Right ventricle myocardium superior (tissue), 1 donor: ENCODE measurements at regions not wholly inside any gene's neighbourhood (a gene's known extent, or its start where the extent isn't known, plus 50 kb on each side); places are given as distances from the start of the nearest gene placed in this dataset.
A peak's percentile ranks its signal among the peaks of the same experiment; 100 is the strongest.
"Not testable (repeated sequence)": the region's sequence is repeated elsewhere in the genome, so short reads cannot be mapped to it uniquely, and the experiment has no call there.

Experiments
- ATAC-seq: fragments of 200-7000 bp; cut with Tn5 transposase; one replicate; pipeline ENCODE4 v1.9.1; 2020; ENCODE audit warnings: mild to moderate bottlenecking; ENCODE audit not compliant: poor library complexity
- DNase-seq: peaks from one replicate; pipeline ENCODE4 v3.0.0-alpha.2; 2020
- intact Hi-C: fragments of 100-400 bp; cut with DNase I; formaldehyde crosslinking; loops from one replicate; pipeline ENCODE4 v1.11.2; 2022
- donor health status: DM: no; HTN: yes; CAD: no; lungs with severe emphysema.

GRCh38 chr5:154603485-154603884, 125.5 kb upstream of the HAND1 start:
- no peak for DNase-seq
- intact Hi-C loops: loop anchor here (10.0 kb wide), 1 partner anchor 79 kb away; no protein-coding TSS in a partner anchor
- ATAC-seq: no peak

GRCh38 chr5:154603011-154603410, 125.0 kb upstream of the HAND1 start:
- intact Hi-C loops: loop anchor here (10.0 kb wide), 1 partner anchor 78 kb away; no protein-coding TSS in a partner anchor
- no peak for DNase-seq
- no peak for ATAC-seq

GRCh38 chr5:154601014-154601413, 123.0 kb upstream of the HAND1 start:
- ATAC-seq: no peak
- DNase-seq: no peak
- intact Hi-C loops: loop anchor here (10.0 kb wide), 1 partner anchor 76 kb away; no protein-coding TSS in a partner anchor

- ATAC-seq (no peak), DNase-seq (no peak)
- intact Hi-C loops: no loop called here
Observed at GRCh38 chr5:154598021-154598420, 120.0 kb upstream of the HAND1 start.

- intact Hi-C loops, DNase-seq: not testable (repeated sequence)
Observed at GRCh38 chr5:154596844-154597243, 118.8 kb upstream of the HAND1 start.

GRCh38 chr5:154595662-154596061, 117.6 kb upstream of the HAND1 start:
- ATAC-seq (no peak), DNase-seq (no peak)
- intact Hi-C loops: no loop called here

More at GRCh38 chr5:154596844-154597243, 118.8 kb upstream of the HAND1 start:
- not testable (repeated sequence) for ATAC-seq

DNA sequence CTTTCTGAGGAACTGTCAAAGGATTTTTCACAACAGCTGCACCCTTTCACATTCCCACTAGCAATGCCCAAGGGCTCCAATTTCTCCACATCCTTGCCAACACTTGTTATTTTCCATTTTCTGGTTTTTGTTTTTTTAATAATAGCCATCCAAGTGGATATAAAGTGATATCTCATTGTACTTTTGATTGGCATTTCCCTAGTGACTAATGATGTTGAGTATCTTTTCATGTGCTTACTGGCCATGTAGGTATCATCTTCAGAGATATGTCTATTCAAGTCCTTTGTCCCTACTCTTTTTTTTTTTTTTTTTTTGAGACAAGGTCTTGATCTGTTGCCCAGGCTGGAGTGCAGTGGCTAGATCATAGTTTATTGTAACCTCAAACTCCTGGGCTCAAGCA, 115.8 kb upstream of the HAND1 start:
- no peak for ATAC-seq
- no peak for DNase-seq
- intact Hi-C loops: no loop called here

GRCh38 chr5:154593071-154593470, 115.0 kb upstream of the HAND1 start:
- DNase-seq (no peak), ATAC-seq (peak; percentile 43)

GRCh38 chr5:154590093-154590724, 112.2 kb upstream of the HAND1 start:
- intact Hi-C loops: no loop called here
- no peak for ATAC-seq
- DNase-seq: no peak

More at GRCh38 chr5:154593071-154593470, 115.0 kb upstream of the HAND1 start:
- intact Hi-C loops: no loop called here

- DNase-seq (no peak), ATAC-seq (no peak)
- intact Hi-C loops: no loop called here
Observed at GRCh38 chr5:154589511-154589910, 111.5 kb upstream of the HAND1 start.

DNA sequence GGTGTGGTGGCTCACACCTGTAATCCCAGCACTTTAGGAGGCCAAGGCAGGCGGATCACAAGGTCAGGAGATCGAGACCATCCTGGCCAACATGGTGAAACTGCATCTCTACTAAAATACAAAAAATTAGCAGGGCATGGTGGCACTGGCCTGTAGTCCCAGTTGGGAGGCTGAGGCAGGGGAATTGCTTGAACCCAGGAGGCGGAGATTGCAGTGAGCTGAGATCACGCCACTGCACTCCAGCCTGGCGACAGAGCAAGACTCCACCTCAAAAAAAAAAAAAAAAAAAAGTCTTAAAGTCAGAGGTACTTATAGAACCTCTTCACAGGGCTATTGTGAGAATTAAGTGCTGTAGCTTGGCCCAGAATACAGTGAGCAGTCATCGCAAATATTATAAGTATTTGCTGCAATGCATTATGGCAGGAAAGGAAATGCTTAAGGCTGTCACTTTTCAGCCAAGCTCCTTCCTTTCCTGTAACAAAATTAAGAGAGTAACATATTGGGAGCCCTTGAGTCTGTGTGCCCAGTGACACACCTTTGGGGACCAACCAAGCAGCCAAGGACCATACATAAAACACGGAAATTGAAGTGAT, 110.9 kb upstream of the HAND1 start:
- not testable (repeated sequence) for DNase-seq, ATAC-seq

GRCh38 chr5:154588091-154588774, 110.2 kb upstream of the HAND1 start:
- intact Hi-C loops: no loop called here
- ATAC-seq (no peak), DNase-seq (no peak)

More for the DNA sequence above, 110.9 kb upstream of the HAND1 start:
- intact Hi-C loops: not testable (repeated sequence)

DNA sequence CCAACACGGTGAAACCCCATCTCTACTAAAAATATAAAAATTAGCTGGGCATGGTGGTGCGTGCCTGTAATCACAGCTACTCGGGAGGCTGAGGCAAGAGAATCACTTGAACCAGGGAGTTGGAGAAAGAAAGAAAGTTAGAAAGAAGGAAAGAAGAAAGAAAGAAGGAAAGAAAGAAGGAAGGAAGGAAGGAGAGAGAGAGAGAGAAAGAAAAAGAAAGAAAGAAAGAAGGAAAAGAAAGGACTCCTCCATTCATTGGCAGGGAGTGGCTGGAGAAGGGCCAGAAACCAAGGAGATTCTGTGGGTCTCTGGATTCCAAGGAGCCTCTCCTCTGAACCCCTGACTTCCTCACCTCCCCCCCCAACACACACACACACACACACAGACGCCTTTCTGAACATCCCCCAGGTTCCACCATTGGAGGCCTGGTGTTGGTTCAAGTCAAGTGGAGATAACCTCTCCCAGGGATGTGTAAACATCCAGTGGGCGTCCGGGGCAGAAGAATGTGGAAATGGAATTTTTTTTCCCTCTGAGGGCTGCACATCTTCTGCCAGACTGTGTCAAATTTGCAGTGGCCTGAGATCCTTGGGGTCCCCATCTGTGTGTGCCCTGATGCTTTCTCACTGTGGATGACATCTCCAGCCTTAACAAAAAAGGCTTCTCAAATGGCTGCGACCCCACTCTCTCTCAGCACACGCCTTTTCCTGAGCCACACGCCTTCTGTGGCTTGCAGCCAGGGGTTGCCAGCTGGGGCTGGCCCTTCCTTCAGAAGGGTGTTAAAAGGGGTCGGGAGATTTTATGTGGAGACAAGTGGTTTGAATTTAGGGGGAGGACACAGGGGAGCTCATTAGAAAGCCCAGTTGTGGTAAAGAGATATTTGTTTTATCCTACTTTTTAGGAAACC, 109.3 kb upstream of the HAND1 start:
- intact Hi-C loops: no loop called here
- DNase-seq: no peak
- ATAC-seq: no peak

GRCh38 chr5:154583671-154584177, 105.7 kb upstream of the HAND1 start:
- ATAC-seq (no peak), DNase-seq (no peak)
- intact Hi-C loops: no loop called here

- intact Hi-C loops: no loop called here
- DNase-seq (no peak), ATAC-seq (no peak)
Observed at GRCh38 chr5:154580422-154580821, 102.4 kb upstream of the HAND1 start.

DNA sequence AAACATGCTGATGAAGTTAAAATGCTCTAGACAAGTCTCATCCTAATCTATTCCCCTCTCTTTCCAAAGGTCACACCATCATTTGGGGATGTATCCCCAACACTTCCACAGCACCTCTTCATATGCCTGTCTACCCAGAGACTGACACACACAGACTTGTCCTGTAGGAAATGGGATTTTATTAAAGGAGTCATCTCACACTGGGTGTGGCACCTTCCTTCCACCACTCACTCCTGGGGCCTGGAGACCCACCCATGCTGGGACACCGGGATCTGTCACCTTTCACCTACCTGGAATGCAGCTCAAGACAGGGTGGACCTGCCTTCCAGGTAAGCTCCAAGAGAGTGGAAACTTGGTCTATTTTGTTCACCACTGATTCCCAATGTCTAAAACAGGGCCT, 99.4 kb upstream of the HAND1 start:
- ATAC-seq (no peak), DNase-seq (no peak)
- intact Hi-C loops: no loop called here

DNA sequence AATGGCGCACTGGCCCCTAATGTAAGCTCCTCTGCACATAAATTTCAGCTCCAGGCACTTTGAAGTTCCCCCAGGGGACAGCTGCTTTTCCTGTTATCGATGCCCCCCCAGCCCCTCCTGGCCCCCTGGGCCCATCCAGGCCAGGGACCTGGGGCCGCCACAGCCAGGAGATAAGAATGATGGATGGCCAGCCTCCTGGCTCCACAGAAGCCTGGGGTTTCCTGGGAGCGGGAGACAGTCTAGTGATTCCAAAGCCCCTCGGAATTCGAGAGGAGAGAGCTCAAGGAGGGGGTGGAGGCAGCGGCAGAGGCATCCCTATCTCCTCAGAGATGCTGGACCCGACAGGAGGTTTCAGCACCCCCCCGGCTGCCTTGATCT, 98.4 kb upstream of the HAND1 start:
- DNase-seq (no peak), ATAC-seq (no peak)
- intact Hi-C loops: no loop called here

GRCh38 chr5:154575546-154576428, 97.8 kb upstream of the HAND1 start:
- ATAC-seq: no peak
- DNase-seq: no peak
- intact Hi-C loops: no loop called here
